ENCODE measurements at regions not wholly inside any gene's neighbourhood (a gene's known extent, or its start where the extent isn't known, plus 50 kb on each side); places are given as distances from the start of the nearest gene placed in this dataset.

- DNase-seq (ENCODE audit: low read depth), result no peak
Measured at GRCh38 chr9:134967547-134967930, 49.8 kb upstream of the FCN1 start.

GRCh38 chr9:134968011-134968822 is 50.5 kb upstream of the FCN1 start:
- DNase-seq (ENCODE audit: low read depth), result peak; percentile 9

- DNase-seq (ENCODE audit: low read depth), result no peak
Measured at GRCh38 chr9:134968823-134969090, 51.0 kb upstream of the FCN1 start.

GRCh38 chr9:134969156-134970045 is 51.7 kb upstream of the FCN1 start:
- no peak for DNase-seq (ENCODE audit: low read depth)

- DNase-seq (ENCODE audit: low read depth), result no peak
Measured at GRCh38 chr9:134970198-134970597, 52.5 kb upstream of the FCN1 start.

- DNase-seq (ENCODE audit: low read depth), result no peak
Measured at GRCh38 chr9:134970719-134971118, 53.0 kb upstream of the FCN1 start.

- DNase-seq (ENCODE audit: low read depth), result no peak
Measured at GRCh38 chr9:134971196-134971595, 53.5 kb upstream of the FCN1 start.

GRCh38 chr9:134971696-134972095 is 54.0 kb upstream of the FCN1 start:
- no peak for DNase-seq (ENCODE audit: low read depth)

- no peak for DNase-seq (ENCODE audit: low read depth)
Measured at GRCh38 chr9:134972140-134972539, 54.4 kb upstream of the FCN1 start.

- DNase-seq (ENCODE audit: low read depth), result no peak
Measured at GRCh38 chr9:134975253-134975652, 57.5 kb upstream of the FCN1 start.

GRCh38 chr9:134976403-134976802 is 58.7 kb upstream of the FCN1 start:
- no peak for DNase-seq (ENCODE audit: low read depth)

- no peak for DNase-seq (ENCODE audit: low read depth)
Measured at GRCh38 chr9:134978272-134978671, 60.6 kb upstream of the FCN1 start.

GRCh38 chr9:134980516-134980915 is 62.8 kb upstream of the FCN1 start:
- DNase-seq (ENCODE audit: low read depth), result no peak

- DNase-seq (ENCODE audit: low read depth), result no peak
Measured at GRCh38 chr9:134980991-134981390, 63.3 kb upstream of the FCN1 start.

- DNase-seq (ENCODE audit: low read depth), result no peak
Measured at GRCh38 chr9:134981829-134982228, 64.1 kb upstream of the FCN1 start.

GRCh38 chr9:134982311-134982710 is 64.6 kb upstream of the FCN1 start:
- no peak for DNase-seq (ENCODE audit: low read depth)

GRCh38 chr9:134983074-134983473 is 65.4 kb upstream of the FCN1 start:
- DNase-seq (ENCODE audit: low read depth), result no peak

GRCh38 chr9:134983506-134984371 is 66.0 kb upstream of the FCN1 start:
- no peak for DNase-seq (ENCODE audit: low read depth)

- no peak for DNase-seq (ENCODE audit: low read depth)
Measured at GRCh38 chr9:134984372-134985265, 66.9 kb upstream of the FCN1 start.

GRCh38 chr9:134985451-134985850 is 67.7 kb upstream of the FCN1 start:
- no peak for DNase-seq (ENCODE audit: low read depth)

- no peak for DNase-seq (ENCODE audit: low read depth)
Measured at GRCh38 chr9:134986957-134987356, 69.2 kb upstream of the FCN1 start.

Measured in EH (cell line).